ENCODE measurements at regions not wholly inside any gene's neighbourhood (a gene's known extent, or its start where the extent isn't known, plus 50 kb on each side); places are given as distances from the start of the nearest gene placed in this dataset.

DNA sequence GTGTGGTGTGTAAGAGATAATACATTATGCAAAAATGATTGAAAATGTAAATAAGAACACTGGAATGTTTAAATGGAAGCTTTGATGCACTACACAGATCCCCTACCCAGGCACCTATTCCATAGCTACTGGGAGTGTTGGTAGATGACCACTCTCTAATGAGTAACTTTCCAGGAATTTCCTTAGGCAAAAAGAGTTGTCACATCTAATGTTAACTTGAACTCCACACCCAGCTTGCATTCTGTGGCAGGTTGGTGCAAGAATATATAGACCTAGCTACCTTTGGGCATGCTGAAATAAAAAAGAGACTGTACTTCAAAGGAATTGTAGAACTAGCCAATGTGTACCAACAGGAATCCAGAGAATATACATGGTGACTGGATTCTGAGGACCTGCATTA lies 1254.2 kb upstream of the EYS start (continued):
- TF ChIP-seq, protein P1, sequence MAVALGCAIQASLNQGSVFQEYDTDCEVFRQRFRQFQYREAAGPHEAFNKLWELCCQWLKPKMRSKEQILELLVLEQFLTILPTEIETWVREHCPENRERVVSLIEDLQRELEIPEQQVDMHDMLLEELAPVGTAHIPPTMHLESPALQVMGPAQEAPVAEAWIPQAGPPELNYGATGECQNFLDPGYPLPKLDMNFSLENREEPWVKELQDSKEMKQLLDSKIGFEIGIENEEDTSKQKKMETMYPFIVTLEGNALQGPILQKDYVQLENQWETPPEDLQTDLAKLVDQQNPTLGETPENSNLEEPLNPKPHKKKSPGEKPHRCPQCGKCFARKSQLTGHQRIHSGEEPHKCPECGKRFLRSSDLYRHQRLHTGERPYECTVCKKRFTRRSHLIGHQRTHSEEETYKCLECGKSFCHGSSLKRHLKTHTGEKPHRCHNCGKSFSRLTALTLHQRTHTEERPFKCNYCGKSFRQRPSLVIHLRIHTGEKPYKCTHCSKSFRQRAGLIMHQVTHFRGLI (tag by site-specific recombination; IDR thresholded peaks at IDR 0.05), result no peak
- TF ChIP-seq TRIM28 (IDR thresholded peaks at IDR 0.05; ENCODE audit: borderline replicate concordance, low read length), result no peak

DNA sequence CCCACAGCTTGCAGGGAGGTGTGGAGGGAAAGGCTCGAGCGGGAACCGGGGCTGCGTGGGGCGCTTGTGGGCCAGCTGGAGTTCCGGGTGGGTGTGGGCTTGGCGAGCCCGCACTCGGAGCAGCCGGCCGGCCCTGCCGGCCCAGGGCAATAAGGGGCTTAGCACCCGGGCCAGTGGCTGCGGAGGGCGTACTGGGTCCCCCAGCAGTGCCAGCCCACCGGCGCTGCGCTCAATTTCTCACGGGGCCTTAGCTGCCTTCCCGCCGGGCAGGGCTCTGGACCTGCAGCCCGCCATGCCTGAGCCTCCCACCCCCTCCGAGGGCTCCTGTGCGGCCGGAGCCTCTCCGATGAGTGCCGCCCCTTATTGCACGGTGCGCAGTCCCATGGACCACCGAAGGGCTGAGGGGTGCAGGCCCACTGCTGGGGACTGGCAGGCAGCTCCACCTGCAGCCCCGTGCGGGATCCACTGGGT lies 1242.2 kb upstream of the EYS start:
- CTCF ChIA-PET, result no interaction called here
- no peak overlapping the region for H3K27ac ChIP-seq (ENCODE audit: extremely low read depth, low read depth, low read length)
- POLR2A ChIA-PET, result no interaction called here
- no peaks in the 10 kb centered on the region for H3K9me3 ChIP-seq (ENCODE audit: control insufficient read depth, insufficient read depth, low read depth, low read length)
- H3K4me3 ChIP-seq (ENCODE audit: low read depth, low read length), result no peak overlapping the region
- TF ChIP-seq ZNF747 (tag by site-specific recombination; IDR thresholded peaks at IDR 0.05) (no peak), SETDB1 (IDR thresholded peaks at IDR 0.05; ENCODE audit: insufficient read length, low read length) (no peak), ZNF596 (tag by site-specific recombination; IDR thresholded peaks at IDR 0.05) (no peak)
- TF ChIP-seq, protein P2, sequence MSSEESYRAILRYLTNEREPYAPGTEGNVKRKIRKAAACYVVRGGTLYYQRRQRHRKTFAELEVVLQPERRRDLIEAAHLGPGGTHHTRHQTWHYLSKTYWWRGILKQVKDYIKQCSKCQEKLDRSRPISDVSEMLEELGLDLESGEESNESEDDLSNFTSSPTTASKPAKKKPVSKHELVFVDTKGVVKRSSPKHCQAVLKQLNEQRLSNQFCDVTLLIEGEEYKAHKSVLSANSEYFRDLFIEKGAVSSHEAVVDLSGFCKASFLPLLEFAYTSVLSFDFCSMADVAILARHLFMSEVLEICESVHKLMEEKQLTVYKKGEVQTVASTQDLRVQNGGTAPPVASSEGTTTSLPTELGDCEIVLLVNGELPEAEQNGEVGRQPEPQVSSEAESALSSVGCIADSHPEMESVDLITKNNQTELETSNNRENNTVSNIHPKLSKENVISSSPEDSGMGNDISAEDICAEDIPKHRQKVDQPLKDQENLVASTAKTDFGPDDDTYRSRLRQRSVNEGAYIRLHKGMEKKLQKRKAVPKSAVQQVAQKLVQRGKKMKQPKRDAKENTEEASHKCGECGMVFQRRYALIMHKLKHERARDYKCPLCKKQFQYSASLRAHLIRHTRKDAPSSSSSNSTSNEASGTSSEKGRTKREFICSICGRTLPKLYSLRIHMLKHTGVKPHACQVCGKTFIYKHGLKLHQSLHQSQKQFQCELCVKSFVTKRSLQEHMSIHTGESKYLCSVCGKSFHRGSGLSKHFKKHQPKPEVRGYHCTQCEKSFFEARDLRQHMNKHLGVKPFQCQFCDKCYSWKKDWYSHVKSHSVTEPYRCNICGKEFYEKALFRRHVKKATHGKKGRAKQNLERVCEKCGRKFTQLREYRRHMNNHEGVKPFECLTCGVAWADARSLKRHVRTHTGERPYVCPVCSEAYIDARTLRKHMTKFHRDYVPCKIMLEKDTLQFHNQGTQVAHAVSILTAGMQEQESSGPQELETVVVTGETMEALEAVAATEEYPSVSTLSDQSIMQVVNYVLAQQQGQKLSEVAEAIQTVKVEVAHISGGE (tag by site-specific recombination; conservative IDR thresholded peaks at IDR 0.05; ENCODE audit: low read depth), result no peak
- no peaks in the 10 kb centered on the region for H3K4me1 ChIP-seq (ENCODE audit: control insufficient read depth, insufficient read depth, low read length)
- H3K36me3 ChIP-seq (ENCODE audit: control insufficient read depth in 2 of 2, insufficient read depth in 1 of 2, low read length in 2 of 2), result no peaks in the 10 kb centered on the region

DNA sequence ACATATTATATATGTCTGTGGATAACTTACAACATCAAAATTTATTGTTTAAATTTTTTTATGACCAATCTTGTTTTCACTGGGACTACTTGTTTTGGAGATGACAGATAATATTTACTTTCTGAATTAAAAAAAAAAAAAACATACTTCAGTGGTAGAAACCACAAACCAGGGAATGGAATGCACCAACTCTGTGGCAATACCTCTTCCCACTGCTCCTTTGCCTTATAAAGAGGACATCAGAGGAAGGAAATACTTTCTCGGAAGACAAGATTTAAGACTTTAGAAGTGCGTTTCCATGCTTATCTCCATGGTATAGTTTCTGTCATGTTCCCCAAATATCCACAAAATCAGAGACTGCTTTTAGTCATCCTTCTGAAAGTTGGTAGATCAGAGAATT lies 1241.1 kb upstream of the EYS start:
- no peak for TF ChIP-seq HOXD13 (CRISPR knock-in tag; IDR thresholded peaks at IDR 0.05; ENCODE audit: borderline replicate concordance)
- TF ChIP-seq GLI4 (tag by site-specific recombination; IDR thresholded peaks at IDR 0.05), result no peak
- TF ChIP-seq, protein P1 (tag by site-specific recombination; IDR thresholded peaks at IDR 0.05), result no peak
- TF ChIP-seq FEZF1 (tag by site-specific recombination; IDR thresholded peaks at IDR 0.05), result no peak
- no peak for TF ChIP-seq ZNF701 (tag by site-specific recombination; IDR thresholded peaks at IDR 0.05)
- TF ChIP-seq, protein P3, sequence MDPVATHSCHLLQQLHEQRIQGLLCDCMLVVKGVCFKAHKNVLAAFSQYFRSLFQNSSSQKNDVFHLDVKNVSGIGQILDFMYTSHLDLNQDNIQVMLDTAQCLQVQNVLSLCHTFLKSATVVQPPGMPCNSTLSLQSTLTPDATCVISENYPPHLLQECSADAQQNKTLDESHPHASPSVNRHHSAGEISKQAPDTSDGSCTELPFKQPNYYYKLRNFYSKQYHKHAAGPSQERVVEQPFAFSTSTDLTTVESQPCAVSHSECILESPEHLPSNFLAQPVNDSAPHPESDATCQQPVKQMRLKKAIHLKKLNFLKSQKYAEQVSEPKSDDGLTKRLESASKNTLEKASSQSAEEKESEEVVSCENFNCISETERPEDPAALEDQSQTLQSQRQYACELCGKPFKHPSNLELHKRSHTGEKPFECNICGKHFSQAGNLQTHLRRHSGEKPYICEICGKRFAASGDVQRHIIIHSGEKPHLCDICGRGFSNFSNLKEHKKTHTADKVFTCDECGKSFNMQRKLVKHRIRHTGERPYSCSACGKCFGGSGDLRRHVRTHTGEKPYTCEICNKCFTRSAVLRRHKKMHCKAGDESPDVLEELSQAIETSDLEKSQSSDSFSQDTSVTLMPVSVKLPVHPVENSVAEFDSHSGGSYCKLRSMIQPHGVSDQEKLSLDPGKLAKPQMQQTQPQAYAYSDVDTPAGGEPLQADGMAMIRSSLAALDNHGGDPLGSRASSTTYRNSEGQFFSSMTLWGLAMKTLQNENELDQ (tag by site-specific recombination; IDR thresholded peaks at IDR 0.05; ENCODE audit: low read depth), result no peak
- TF ChIP-seq ZNF501 (tag by site-specific recombination; IDR thresholded peaks at IDR 0.05), result no peak
- TF ChIP-seq, protein P4, sequence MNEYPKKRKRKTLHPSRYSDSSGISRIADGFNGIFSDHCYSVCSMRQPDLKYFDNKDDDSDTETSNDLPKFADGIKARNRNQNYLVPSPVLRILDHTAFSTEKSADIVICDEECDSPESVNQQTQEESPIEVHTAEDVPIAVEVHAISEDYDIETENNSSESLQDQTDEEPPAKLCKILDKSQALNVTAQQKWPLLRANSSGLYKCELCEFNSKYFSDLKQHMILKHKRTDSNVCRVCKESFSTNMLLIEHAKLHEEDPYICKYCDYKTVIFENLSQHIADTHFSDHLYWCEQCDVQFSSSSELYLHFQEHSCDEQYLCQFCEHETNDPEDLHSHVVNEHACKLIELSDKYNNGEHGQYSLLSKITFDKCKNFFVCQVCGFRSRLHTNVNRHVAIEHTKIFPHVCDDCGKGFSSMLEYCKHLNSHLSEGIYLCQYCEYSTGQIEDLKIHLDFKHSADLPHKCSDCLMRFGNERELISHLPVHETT (tag by site-specific recombination; IDR thresholded peaks at IDR 0.05), result no peak
- TF ChIP-seq ZBTB7A (tag by site-specific recombination; IDR thresholded peaks at IDR 0.05; ENCODE audit: low read depth), result no peak
- TF ChIP-seq, protein P5, sequence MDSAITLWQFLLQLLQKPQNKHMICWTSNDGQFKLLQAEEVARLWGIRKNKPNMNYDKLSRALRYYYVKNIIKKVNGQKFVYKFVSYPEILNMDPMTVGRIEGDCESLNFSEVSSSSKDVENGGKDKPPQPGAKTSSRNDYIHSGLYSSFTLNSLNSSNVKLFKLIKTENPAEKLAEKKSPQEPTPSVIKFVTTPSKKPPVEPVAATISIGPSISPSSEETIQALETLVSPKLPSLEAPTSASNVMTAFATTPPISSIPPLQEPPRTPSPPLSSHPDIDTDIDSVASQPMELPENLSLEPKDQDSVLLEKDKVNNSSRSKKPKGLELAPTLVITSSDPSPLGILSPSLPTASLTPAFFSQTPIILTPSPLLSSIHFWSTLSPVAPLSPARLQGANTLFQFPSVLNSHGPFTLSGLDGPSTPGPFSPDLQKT (IDR thresholded peaks at IDR 0.05; ENCODE audit: borderline replicate concordance, low read depth, low read length), result no peak
- TF ChIP-seq ZFP3 (tag by site-specific recombination; IDR thresholded peaks at IDR 0.05; ENCODE audit: low read depth), result no peak
- ChIA-PET POLR2A (no interaction called here), CTCF (no interaction called here)
- no peak overlapping the region for H3K4me3 ChIP-seq (ENCODE audit: low read depth, low read length)
- no peaks in the 10 kb centered on the region for H3K4me1 ChIP-seq (ENCODE audit: control insufficient read depth, insufficient read depth, low read length)
- no peak overlapping the region for H3K27ac ChIP-seq (ENCODE audit: extremely low read depth, low read depth, low read length)
- H3K9me3 ChIP-seq (ENCODE audit: control insufficient read depth, insufficient read depth, low read depth, low read length), result no peaks in the 10 kb centered on the region
- no peaks in the 10 kb centered on the region for H3K36me3 ChIP-seq (ENCODE audit: control insufficient read depth in 2 of 2, insufficient read depth in 1 of 2, low read length in 2 of 2)

Measured in HEK293 (cell line).